Loucy (cell line): ENCODE measurements at regions not wholly inside any gene's neighbourhood (a gene's known extent, or its start where the extent isn't known, plus 50 kb on each side); places are given as distances from the start of the nearest gene placed in this dataset.

ENCODE experiments used
- CTCF ChIP-seq: fragments of 200-600 bp; sonication (generic); conservative IDR thresholded peaks from 2 replicates; pipeline ENCODE4 v1.5.1; 2014; ENCODE audit warnings: mild to moderate bottlenecking, antibody characterized with exemption, low read length
- EZH2phosphoT487 ChIP-seq: fragments of 200-600 bp; IDR thresholded peaks from 2 replicates; pipeline ENCODE4 v1.6.1; 2018; ENCODE audit warnings: antibody characterized with exemption, mild to moderate bottlenecking, moderate library complexity, borderline replicate concordance

- TF ChIP-seq CTCF, result no peak
- TF ChIP-seq EZH2phosphoT487, result no peak
Measured at GRCh38 chrX:121374471-121374870, 327.1 kb downstream of the GLUD2 start.
